GM12865 (cell line): ENCODE measurements at regions not wholly inside any gene's neighbourhood (a gene's known extent, or its start where the extent isn't known, plus 50 kb on each side); places are given as distances from the start of the nearest gene placed in this dataset.

Experiments
- DNase-seq: peaks from one replicate; pipeline ENCODE4 v3.0.0; 2010; ENCODE audit warnings: low read depth
- H3K4me3 ChIP-seq: 2 replicates; pipeline ENCODE4 v1.5.1; 2011; ENCODE audit warnings: mild to moderate bottlenecking, low read depth, low read length, control low read depth
- TF ChIP-seq, protein P1 (sequence below): IDR thresholded peaks from 2 replicates; pipeline ENCODE4 v1.5.1; 2011; ENCODE audit warnings: low read length, control low read depth, low read depth, inconsistent platforms; ENCODE audit not compliant: insufficient read depth; ENCODE audit errors: missing control alignments

GRCh38 chr2:175437167-175437566, 255.7 kb upstream of the ATP5MC3 start:
- no peak overlapping the region for H3K4me3 ChIP-seq
- no peak for DNase-seq
- TF ChIP-seq, protein P1, sequence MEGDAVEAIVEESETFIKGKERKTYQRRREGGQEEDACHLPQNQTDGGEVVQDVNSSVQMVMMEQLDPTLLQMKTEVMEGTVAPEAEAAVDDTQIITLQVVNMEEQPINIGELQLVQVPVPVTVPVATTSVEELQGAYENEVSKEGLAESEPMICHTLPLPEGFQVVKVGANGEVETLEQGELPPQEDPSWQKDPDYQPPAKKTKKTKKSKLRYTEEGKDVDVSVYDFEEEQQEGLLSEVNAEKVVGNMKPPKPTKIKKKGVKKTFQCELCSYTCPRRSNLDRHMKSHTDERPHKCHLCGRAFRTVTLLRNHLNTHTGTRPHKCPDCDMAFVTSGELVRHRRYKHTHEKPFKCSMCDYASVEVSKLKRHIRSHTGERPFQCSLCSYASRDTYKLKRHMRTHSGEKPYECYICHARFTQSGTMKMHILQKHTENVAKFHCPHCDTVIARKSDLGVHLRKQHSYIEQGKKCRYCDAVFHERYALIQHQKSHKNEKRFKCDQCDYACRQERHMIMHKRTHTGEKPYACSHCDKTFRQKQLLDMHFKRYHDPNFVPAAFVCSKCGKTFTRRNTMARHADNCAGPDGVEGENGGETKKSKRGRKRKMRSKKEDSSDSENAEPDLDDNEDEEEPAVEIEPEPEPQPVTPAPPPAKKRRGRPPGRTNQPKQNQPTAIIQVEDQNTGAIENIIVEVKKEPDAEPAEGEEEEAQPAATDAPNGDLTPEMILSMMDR, result no peak

DNA sequence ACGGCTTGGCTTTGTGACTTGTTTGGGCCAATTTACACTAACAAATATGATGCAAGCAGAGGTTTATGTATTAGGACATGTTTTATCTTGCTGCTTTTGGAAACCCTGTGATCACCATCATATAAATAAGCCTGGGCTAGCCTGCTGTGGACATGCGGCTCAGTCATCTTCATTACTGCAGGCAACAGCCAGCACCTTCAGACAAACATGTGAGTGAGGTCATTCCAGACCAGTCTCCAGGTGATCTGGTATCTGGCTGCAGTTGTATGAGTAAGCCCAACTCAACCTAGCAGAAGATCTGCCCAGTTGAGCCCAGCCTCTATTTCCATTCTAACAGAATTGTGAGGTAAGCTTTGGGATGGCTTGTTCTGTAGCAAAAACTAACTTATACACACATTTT, 254.6 kb upstream of the ATP5MC3 start:
- DNase-seq, result no peak
- H3K4me3 ChIP-seq, result no peak overlapping the region
- TF ChIP-seq, protein P1, result no peak

DNA sequence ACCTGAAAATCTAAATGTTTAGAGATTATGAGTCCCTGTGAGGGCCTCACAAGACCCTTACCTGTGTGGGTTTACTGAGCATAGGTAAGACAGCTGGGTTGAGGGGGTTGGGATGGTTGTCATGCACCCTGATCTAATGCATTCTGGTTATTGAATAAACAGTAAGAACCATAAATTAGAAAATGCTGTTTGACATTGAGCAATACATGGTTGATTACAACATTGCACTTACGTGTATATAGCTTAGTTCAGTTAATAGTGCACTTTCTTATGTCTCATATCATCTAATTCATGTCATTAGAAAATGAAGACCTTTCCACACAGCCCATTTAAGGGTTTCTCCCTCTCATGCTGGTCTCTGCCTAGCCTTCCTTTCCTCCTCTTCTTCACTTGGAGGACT, 253.5 kb upstream of the ATP5MC3 start:
- no peak overlapping the region for H3K4me3 ChIP-seq
- TF ChIP-seq, protein P1, result no peak
- no peak for DNase-seq

- DNase-seq, result no peak
- H3K4me3 ChIP-seq, result no peak overlapping the region
- TF ChIP-seq, protein P1, result no peak
Measured at GRCh38 chr2:175432793-175433192, 251.3 kb upstream of the ATP5MC3 start.

DNA sequence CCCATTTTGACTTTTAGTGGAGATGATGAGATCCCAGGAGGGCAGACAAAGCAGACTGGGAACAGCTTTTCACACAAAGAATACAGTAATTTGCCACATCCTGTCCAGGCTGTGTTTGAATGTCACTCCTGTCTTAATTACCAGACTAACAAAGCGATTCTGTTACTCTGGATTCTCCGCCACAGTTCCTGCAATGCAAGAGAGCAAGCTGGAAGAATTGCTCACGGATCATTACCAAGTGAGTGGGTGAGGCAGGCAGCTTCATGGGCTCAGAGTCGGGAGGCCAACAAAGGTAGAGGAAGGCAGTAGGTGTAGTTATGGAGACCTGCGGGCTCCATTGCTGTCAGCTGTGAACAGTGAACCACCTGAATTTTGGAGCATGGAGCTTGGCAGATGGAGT, 250.5 kb upstream of the ATP5MC3 start:
- H3K4me3 ChIP-seq, result no peak overlapping the region
- DNase-seq, result no peak

GRCh38 chr2:175431101-175431946, 249.8 kb upstream of the ATP5MC3 start:
- no peak overlapping the region for H3K4me3 ChIP-seq
- no peak for DNase-seq
- TF ChIP-seq, protein P1, result no peak

More for the DNA sequence above, 250.5 kb upstream of the ATP5MC3 start:
- TF ChIP-seq, protein P1, result no peak

DNA sequence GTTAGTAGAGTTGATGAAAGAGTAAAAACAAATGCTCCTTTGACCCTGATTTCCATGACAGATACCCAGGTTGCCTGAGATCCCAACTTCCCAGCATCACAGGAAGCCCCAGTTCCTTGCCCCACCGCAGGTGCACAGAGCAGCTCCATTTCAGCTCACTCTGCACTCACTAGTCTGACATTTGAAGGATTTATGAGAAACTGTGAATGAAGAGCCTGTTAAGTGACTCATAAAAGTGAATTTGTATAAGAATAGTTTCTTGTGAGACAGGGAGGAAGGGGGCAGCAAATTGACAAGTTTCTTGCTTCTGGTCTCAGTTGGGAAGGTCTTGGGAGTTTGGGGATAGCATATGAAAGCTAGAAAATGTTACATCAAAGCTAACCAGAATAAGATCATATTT, 248.7 kb upstream of the ATP5MC3 start:
- no peak for DNase-seq
- no peak overlapping the region for H3K4me3 ChIP-seq
- TF ChIP-seq, protein P1, result no peak
